Mucosa of rectum (tissue), 2 donors: ENCODE measurements at regions not wholly inside any gene's neighbourhood (a gene's known extent, or its start where the extent isn't known, plus 50 kb on each side); places are given as distances from the start of the nearest gene placed in this dataset.

Experiments used
- H3K27ac ChIP-seq, 2 donors: one replicate each; pipeline ENCODE4 v1.7.0; 2013; ENCODE audit warnings: inconsistent platforms in 2 of 2, low read depth in 2 of 2, low read length in 2 of 2
- H3K27me3 ChIP-seq, 2 donors: one replicate each; pipeline ENCODE4 v1.7.0; 2013; ENCODE audit warnings: low read length in 2 of 2; ENCODE audit not compliant: control insufficient read depth in 2 of 2, insufficient read depth in 2 of 2
- H3K36me3 ChIP-seq, 2 donors: one replicate each; pipeline ENCODE4 v1.7.0; 2013; ENCODE audit warnings: low read length in 2 of 2; ENCODE audit not compliant: control insufficient read depth in 2 of 2, insufficient read depth in 2 of 2
- H3K4me1 ChIP-seq, 2 donors: one replicate each; pipeline ENCODE4 v1.7.0; 2013; ENCODE audit warnings: low read length in 2 of 2, mild to moderate bottlenecking in 1 of 2; ENCODE audit not compliant: control insufficient read depth in 2 of 2, insufficient read depth in 2 of 2
- H3K4me3 ChIP-seq, 2 donors: one replicate each; pipeline ENCODE4 v1.7.0; 2013; ENCODE audit warnings: low read length in 2 of 2
- H3K9ac ChIP-seq, 2 donors: one replicate each; pipeline ENCODE4 v1.7.0; 2013; ENCODE audit warnings: low read length in 2 of 2, low read depth in 1 of 2, mild to moderate bottlenecking in 1 of 2
- H3K9me3 ChIP-seq, 2 donors: one replicate each; pipeline ENCODE4 v1.7.0; 2013; ENCODE audit warnings: low read length in 2 of 2; ENCODE audit not compliant: control insufficient read depth in 2 of 2
- donor health status: healthy.
- donor health status: Normal muscosa, but diverticular disease.

DNA sequence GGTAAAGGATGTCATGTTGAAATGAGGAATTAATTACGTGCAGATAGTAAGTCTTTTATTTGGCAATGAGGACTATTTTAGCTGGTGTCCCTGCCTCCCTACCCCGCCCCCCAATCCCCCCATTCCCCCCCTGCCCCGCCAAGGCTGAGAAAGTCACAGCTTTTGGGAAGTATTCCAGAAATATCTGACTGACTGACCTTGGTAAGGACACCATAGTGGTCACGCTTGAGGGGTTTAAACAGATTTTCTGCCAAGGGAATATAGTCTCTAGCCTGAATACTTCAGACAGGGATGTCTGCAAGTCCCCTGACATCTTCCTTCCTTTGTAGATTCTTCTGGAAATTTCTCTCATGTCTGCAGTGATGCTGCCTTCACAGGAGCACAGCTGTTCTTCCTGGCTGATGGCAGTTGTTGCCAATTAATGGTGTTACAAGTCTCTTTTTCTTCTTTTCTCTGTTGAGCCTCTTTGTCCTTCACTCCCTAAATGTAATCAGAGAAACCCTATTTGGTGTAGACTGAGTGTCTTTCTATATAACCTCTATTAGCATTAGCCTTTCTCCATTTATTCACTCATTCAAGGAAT is 53.7 kb upstream of the MGAT5 start:
- H3K27ac ChIP-seq = no peak overlapping the region
- peaks cover 0 to 7% of the 10 kb centered on the region in 2 donors for H3K4me1 ChIP-seq
- H3K27me3 ChIP-seq = no peaks in the 10 kb centered on the region
- H3K36me3 ChIP-seq = no peaks in the 10 kb centered on the region
- no peaks in the 10 kb centered on the region for H3K9me3 ChIP-seq
- H3K9ac ChIP-seq = no peak overlapping the region
- no peak overlapping the region for H3K4me3 ChIP-seq

DNA sequence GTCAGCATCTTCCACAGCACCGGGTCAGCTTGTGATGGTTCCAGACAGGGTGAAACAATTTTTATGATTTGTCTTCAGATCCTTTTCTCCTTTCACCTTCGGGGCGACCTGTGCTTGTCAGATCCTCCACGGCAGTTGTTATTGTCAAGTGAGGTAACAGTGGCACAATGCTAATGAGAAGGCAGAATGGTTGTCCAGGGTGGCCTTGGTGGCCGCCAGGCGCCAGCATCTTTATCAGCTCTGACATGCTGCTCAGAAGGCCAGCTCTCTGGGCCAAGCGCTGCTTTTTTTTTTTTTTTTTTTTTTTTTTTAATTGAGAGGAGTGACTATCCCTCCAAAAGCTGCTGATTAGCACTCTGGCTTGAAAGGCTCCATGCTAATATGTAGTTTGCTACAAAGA is 52.3 kb upstream of the MGAT5 start:
- peaks cover 2 to 7% of the 10 kb centered on the region in 2 donors for H3K4me1 ChIP-seq
- no peaks in the 10 kb centered on the region for H3K27me3 ChIP-seq
- H3K9ac ChIP-seq = no peak overlapping the region
- H3K36me3 ChIP-seq = no peaks in the 10 kb centered on the region
- no peak overlapping the region for H3K4me3 ChIP-seq
- no peaks in the 10 kb centered on the region for H3K9me3 ChIP-seq
- H3K27ac ChIP-seq = no peak overlapping the region

DNA sequence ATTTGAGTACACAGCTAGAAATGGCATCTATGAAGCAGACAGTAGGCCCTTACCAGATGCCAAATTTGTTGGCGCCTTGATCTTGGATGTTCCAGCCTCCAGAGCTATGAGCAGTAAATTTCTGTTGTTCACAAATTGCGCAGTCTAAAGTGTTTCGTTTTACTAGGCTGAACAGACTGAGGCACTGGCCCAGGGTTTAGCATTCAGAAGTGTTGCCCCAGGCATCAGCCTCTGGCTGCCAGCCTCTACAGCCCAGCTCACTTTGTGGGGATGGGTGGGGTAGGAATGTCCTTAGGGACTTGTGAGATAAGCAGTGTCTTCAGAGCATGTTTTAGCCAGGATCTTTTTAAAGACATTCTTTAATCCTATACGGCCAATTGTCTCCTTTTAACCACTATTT is 51.5 kb upstream of the MGAT5 start:
- Histone ChIP-seq H3K27ac (no peak overlapping the region), H3K27me3 (no peaks in the 10 kb centered on the region), H3K36me3 (no peaks in the 10 kb centered on the region), H3K9me3 (no peaks in the 10 kb centered on the region), H3K9ac (no peak overlapping the region), H3K4me3 (no peak overlapping the region), H3K4me1 (peaks cover 9 to 14% of the 10 kb centered on the region in 2 donors)

DNA sequence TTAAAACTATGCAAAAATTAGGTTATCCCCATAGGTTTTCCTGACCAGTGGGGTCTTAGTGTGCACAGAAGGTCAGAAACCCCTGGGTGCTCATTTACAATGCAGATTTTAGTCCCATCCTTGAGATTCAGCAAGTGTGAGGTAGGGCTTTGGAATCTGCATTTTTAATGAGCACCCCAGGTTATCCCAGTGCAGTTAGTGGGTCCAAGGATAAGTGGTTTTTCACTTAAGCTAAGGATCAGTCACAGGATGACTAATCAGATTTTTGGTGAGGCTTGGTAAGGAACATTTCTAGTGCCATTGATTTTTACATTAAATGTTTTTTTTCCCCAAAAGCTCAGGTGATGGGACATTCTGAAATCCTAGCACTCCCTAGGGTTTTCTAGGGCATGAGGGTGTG is 50.7 kb upstream of the MGAT5 start:
- H3K27me3 ChIP-seq = no peaks in the 10 kb centered on the region
- peaks cover 10% of the 10 kb centered on the region in 2 donors for H3K4me1 ChIP-seq
- no peak overlapping the region for H3K9ac ChIP-seq
- no peaks in the 10 kb centered on the region for H3K36me3 ChIP-seq
- H3K4me3 ChIP-seq = no peak overlapping the region
- no peak overlapping the region for H3K27ac ChIP-seq
- H3K9me3 ChIP-seq = no peaks in the 10 kb centered on the region
